SK-N-SH treated with all-trans-retinoic acid at 6 μM for 48 hours (cell line): ENCODE measurements at regions not wholly inside any gene's neighbourhood (a gene's known extent, or its start where the extent isn't known, plus 50 kb on each side); places are given as distances from the start of the nearest gene placed in this dataset.

ENCODE experiments used
- ARNTL ChIP-seq: fragments of 450-650 bp; formaldehyde crosslinking; IDR thresholded peaks from 2 replicates; pipeline ENCODE4 v1.5.0; 2020; ENCODE audit warnings: low read depth, mild to moderate bottlenecking, moderate library complexity, borderline replicate concordance
- PATZ1 ChIP-seq: fragments of 250-450 bp; sonication (Bioruptor Pico); IDR thresholded peaks from 2 replicates; pipeline ENCODE4 v1.8.0; 2020; ENCODE audit warnings: mild to moderate bottlenecking, moderate library complexity, borderline replicate concordance
- TSHZ2 ChIP-seq: fragments of 250-450 bp; sonication (Bioruptor Pico); IDR thresholded peaks from 2 replicates; pipeline ENCODE4 v1.5.0; 2020; ENCODE audit warnings: mild to moderate bottlenecking, moderate library complexity

GRCh38 chr13:80977168-80977567 lies 636.2 kb upstream of the SPRY2 start:
- no peak for TF ChIP-seq TSHZ2
- no peak for TF ChIP-seq ARNTL
- TF ChIP-seq PATZ1 (CRISPR knock-in tag), result no peak
